ENCODE measurements at regions not wholly inside any gene's neighbourhood (a gene's known extent, or its start where the extent isn't known, plus 50 kb on each side); places are given as distances from the start of the nearest gene placed in this dataset.

DNA sequence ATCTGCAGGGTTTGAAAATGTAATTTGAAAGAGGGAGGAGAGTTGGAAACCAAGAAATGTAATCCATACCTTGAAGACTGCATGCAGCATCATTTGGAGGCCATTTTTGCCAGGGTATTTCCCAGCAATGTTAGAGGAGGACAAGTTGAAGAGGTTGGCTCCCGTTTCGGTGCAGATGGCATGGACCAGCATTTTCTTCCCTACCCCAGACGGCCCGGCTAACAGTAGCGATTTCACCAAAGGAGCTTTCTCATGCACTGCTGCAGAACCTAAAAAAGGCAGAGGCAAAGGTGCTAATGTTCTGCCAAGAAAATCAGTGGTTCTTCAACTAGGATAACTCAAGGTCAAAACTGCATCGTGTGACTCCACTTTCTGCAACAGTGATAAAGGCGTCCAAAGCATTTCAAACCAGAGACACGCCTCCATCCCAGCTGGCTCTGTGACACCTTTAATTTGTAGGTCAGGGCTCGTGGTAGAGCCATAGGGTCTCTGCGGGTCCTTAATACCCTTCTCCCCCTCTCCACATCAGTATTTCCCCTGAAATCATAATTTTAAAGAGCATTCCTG, 99.6 kb upstream of the ASB18 start:
- ChIA-PET CTCF (ENCODE audit: low intra/inter-chr PET ratio, low total read pairs) (no interaction called here), POLR2A (no interaction called here)
- Histone ChIP-seq H3K27me3 (ENCODE audit: control insufficient read depth in 1 of 2, insufficient read depth in 2 of 2, low read length in 2 of 2) (peaks cover 6 to 50% of the 10 kb centered on the region in 2 experiments; a peak in 4 of 5 replicates), H3K9me3 (ENCODE audit: low read length) (no peaks in the 10 kb centered on the region), H3K4me1 (ENCODE audit: insufficient read depth, low read length) (no peaks in the 10 kb centered on the region), H3K79me2 (ENCODE audit: insufficient read depth, low read length) (no peaks in the 10 kb centered on the region), H3K36me3 (replicated peaks in 1 of 2; ENCODE audit: control insufficient read depth in 1 of 2, insufficient read depth in 2 of 2, low read length in 2 of 2) (no peaks in the 10 kb centered on the region), H4K20me1 (ENCODE audit: insufficient read depth, low read length) (no peaks in the 10 kb centered on the region), H3K9ac (ENCODE audit: insufficient read depth, low read depth, low read length) (no peak overlapping the region), H3K27ac (ENCODE audit: extremely low read length, insufficient read depth, low read length) (no peak overlapping the region), H2AFZ (ENCODE audit: low read length) (no peak overlapping the region), H3K4me3 (replicated peaks in 1 of 3; ENCODE audit: insufficient read depth in 1 of 3, low read depth in 2 of 3, low read length in 3 of 3) (no peak overlapping the region), H3K4me2 (ENCODE audit: low read depth, low read length) (no peak overlapping the region)
- DNase-seq (ENCODE audit: low spot score) (no peak), FAIRE-seq (no peak), ATAC-seq (no peak)
- intact Hi-C loops (cut with micrococcal nuclease; ENCODE audit: unreplicated experiment) (no loop called here), in situ Hi-C loops (cut with HindIII; ENCODE audit: extremely low pct_ligation_motif_present, low pct_unique_long_range_greater_than_20kb) (no loop called here)
- TF ChIP-seq HNF4A (CRISPR knock-in tag; IDR thresholded peaks at IDR 0.05) (no peak), ATF7-NPFF (CRISPR knock-in tag; IDR thresholded peaks at IDR 0.05; ENCODE audit: low read depth) (no peak), ZNF614 (CRISPR knock-in tag; IDR thresholded peaks at IDR 0.05; ENCODE audit: borderline replicate concordance) (no peak), ZNF335 (CRISPR knock-in tag; IDR thresholded peaks at IDR 0.05) (no peak), HOXA5 (CRISPR knock-in tag; IDR thresholded peaks at IDR 0.05) (no peak), ZNF446 (CRISPR knock-in tag; IDR thresholded peaks at IDR 0.05) (no peak), ZFP36L1 (CRISPR knock-in tag; IDR thresholded peaks at IDR 0.05) (no peak), TFE3 (CRISPR knock-in tag; IDR thresholded peaks at IDR 0.05) (no peak), POLR2A (IDR thresholded peaks at IDR 0.05; ENCODE audit: insufficient read depth in 1 of 2, low read depth in 2 of 2, low read length in 2 of 2) (no peak), ARNT2 (CRISPR knock-in tag; IDR thresholded peaks at IDR 0.05; ENCODE audit: low read depth) (no peak), RXRA (CRISPR knock-in tag; IDR thresholded peaks at IDR 0.05) (no peak), ZNF761 (CRISPR knock-in tag; conservative IDR thresholded peaks at IDR 0.05) (no peak), ZNF878 (CRISPR knock-in tag; IDR thresholded peaks at IDR 0.05) (no peak), ZNF775 (CRISPR knock-in tag; IDR thresholded peaks at IDR 0.05; ENCODE audit: borderline replicate concordance) (no peak), TBP (CRISPR knock-in tag; IDR thresholded peaks at IDR 0.05) (no peak), SRSF1 (optimal IDR thresholded peaks at IDR 0.05; ENCODE audit: low read depth, low read length) (no peak), PHF5A (CRISPR knock-in tag; IDR thresholded peaks at IDR 0.05; ENCODE audit: low read depth, unreplicated experiment) (no peak)
- TF ChIP-seq, protein P1, sequence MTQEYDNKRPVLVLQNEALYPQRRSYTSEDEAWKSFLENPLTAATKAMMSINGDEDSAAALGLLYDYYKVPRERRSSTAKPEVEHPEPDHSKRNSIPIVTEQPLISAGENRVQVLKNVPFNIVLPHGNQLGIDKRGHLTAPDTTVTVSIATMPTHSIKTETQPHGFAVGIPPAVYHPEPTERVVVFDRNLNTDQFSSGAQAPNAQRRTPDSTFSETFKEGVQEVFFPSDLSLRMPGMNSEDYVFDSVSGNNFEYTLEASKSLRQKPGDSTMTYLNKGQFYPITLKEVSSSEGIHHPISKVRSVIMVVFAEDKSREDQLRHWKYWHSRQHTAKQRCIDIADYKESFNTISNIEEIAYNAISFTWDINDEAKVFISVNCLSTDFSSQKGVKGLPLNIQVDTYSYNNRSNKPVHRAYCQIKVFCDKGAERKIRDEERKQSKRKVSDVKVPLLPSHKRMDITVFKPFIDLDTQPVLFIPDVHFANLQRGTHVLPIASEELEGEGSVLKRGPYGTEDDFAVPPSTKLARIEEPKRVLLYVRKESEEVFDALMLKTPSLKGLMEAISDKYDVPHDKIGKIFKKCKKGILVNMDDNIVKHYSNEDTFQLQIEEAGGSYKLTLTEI (CRISPR knock-in tag; conservative IDR thresholded peaks at IDR 0.05) = no peak
- TF ChIP-seq, protein P2, sequence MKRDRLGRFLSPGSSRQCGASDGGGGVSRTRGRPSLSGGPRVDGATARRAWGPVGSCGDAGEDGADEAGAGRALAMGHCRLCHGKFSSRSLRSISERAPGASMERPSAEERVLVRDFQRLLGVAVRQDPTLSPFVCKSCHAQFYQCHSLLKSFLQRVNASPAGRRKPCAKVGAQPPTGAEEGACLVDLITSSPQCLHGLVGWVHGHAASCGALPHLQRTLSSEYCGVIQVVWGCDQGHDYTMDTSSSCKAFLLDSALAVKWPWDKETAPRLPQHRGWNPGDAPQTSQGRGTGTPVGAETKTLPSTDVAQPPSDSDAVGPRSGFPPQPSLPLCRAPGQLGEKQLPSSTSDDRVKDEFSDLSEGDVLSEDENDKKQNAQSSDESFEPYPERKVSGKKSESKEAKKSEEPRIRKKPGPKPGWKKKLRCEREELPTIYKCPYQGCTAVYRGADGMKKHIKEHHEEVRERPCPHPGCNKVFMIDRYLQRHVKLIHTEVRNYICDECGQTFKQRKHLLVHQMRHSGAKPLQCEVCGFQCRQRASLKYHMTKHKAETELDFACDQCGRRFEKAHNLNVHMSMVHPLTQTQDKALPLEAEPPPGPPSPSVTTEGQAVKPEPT (CRISPR knock-in tag; IDR thresholded peaks at IDR 0.05; ENCODE audit: low read depth) = no peak
- TF ChIP-seq, protein P3, sequence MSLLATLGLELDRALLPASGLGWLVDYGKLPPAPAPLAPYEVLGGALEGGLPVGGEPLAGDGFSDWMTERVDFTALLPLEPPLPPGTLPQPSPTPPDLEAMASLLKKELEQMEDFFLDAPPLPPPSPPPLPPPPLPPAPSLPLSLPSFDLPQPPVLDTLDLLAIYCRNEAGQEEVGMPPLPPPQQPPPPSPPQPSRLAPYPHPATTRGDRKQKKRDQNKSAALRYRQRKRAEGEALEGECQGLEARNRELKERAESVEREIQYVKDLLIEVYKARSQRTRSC (CRISPR knock-in tag; IDR thresholded peaks at IDR 0.05; ENCODE audit: low read depth) = no peak
- 21% methylated on average over 8 of the region's 10 CpGs for WGBS (ENCODE audit: low lambda C conversion rate)
- BruUV-seq (replicated peaks) = no TSS peak
